ENCODE measurements at regions not wholly inside any gene's neighbourhood (a gene's known extent, or its start where the extent isn't known, plus 50 kb on each side); places are given as distances from the start of the nearest gene placed in this dataset.

GRCh38 chr10:10897400-10897799, 120.3 kb upstream of the CELF2 start:
- ATAC-seq, result no peak
- TF ChIP-seq ZFP30 (CRISPR knock-in tag; IDR thresholded peaks at IDR 0.05), result no peak
- no peak for TF ChIP-seq PATZ1 (CRISPR knock-in tag; IDR thresholded peaks at IDR 0.05; ENCODE audit: borderline replicate concordance)
- no peak for TF ChIP-seq ZNF565 (CRISPR knock-in tag; conservative IDR thresholded peaks at IDR 0.05; ENCODE audit: low read depth)
- no peak for TF ChIP-seq BACH2 (CRISPR knock-in tag; IDR thresholded peaks at IDR 0.05; ENCODE audit: borderline replicate concordance)
- no peak for TF ChIP-seq ZNF70 (CRISPR knock-in tag; IDR thresholded peaks at IDR 0.05)
- TF ChIP-seq SNAI2 (CRISPR knock-in tag; IDR thresholded peaks at IDR 0.05), result no peak

- no peak for ATAC-seq
- TF ChIP-seq TCF4 (CRISPR knock-in tag; IDR thresholded peaks at IDR 0.05; ENCODE audit: borderline replicate concordance) (no peak), BACH2 (CRISPR knock-in tag; IDR thresholded peaks at IDR 0.05; ENCODE audit: borderline replicate concordance) (no peak), POU6F1 (CRISPR knock-in tag; IDR thresholded peaks at IDR 0.05; ENCODE audit: borderline replicate concordance, low read depth) (no peak), PPARA (CRISPR knock-in tag; IDR thresholded peaks at IDR 0.05; ENCODE audit: borderline replicate concordance) (no peak), ESRRG (CRISPR knock-in tag; IDR thresholded peaks at IDR 0.05) (no peak), ZNF8 (CRISPR knock-in tag; IDR thresholded peaks at IDR 0.05) (no peak), ZFP3 (CRISPR knock-in tag; IDR thresholded peaks at IDR 0.05) (no peak), TOX (CRISPR knock-in tag; IDR thresholded peaks at IDR 0.05; ENCODE audit: borderline replicate concordance) (no peak), SNAI2 (CRISPR knock-in tag; IDR thresholded peaks at IDR 0.05) (no peak), ZFP30 (CRISPR knock-in tag; IDR thresholded peaks at IDR 0.05) (no peak), ISL1 (CRISPR knock-in tag; IDR thresholded peaks at IDR 0.05) (no peak), ZNF70 (CRISPR knock-in tag; IDR thresholded peaks at IDR 0.05) (no peak), CREB5 (CRISPR knock-in tag; IDR thresholded peaks at IDR 0.05; ENCODE audit: low read depth) (no peak), GLIS3 (CRISPR knock-in tag; IDR thresholded peaks at IDR 0.05) (no peak)
These were observed 115.8 kb upstream of the CELF2 start for GRCh38 chr10:10901906-10902305.

- TF ChIP-seq PPARA (CRISPR knock-in tag; IDR thresholded peaks at IDR 0.05; ENCODE audit: borderline replicate concordance) (no peak), ZNF565 (CRISPR knock-in tag; conservative IDR thresholded peaks at IDR 0.05; ENCODE audit: low read depth) (no peak), POU6F1 (CRISPR knock-in tag; IDR thresholded peaks at IDR 0.05; ENCODE audit: borderline replicate concordance, low read depth) (no peak), BACH2 (CRISPR knock-in tag; IDR thresholded peaks at IDR 0.05; ENCODE audit: borderline replicate concordance) (no peak), ARNTL (CRISPR knock-in tag; IDR thresholded peaks at IDR 0.05; ENCODE audit: borderline replicate concordance, low read depth) (no peak), ZFP3 (CRISPR knock-in tag; IDR thresholded peaks at IDR 0.05) (no peak)
- ATAC-seq, result no peak
These were observed 114.7 kb upstream of the CELF2 start for GRCh38 chr10:10902951-10903350.

GRCh38 chr10:10903620-10904019, 114.1 kb upstream of the CELF2 start:
- TF ChIP-seq ESRRG (CRISPR knock-in tag; IDR thresholded peaks at IDR 0.05) (no peak), TCF4 (CRISPR knock-in tag; IDR thresholded peaks at IDR 0.05; ENCODE audit: borderline replicate concordance) (no peak), TOX (CRISPR knock-in tag; IDR thresholded peaks at IDR 0.05; ENCODE audit: borderline replicate concordance) (no peak), CSRNP3 (CRISPR knock-in tag; IDR thresholded peaks at IDR 0.05) (no peak), BACH2 (CRISPR knock-in tag; IDR thresholded peaks at IDR 0.05; ENCODE audit: borderline replicate concordance) (no peak), OSR1 (CRISPR knock-in tag; IDR thresholded peaks at IDR 0.05) (no peak), SNAI2 (CRISPR knock-in tag; IDR thresholded peaks at IDR 0.05) (no peak), CREB5 (CRISPR knock-in tag; IDR thresholded peaks at IDR 0.05; ENCODE audit: low read depth) (no peak), ZFP30 (CRISPR knock-in tag; IDR thresholded peaks at IDR 0.05) (no peak), ZFP3 (CRISPR knock-in tag; IDR thresholded peaks at IDR 0.05) (no peak), ARNTL (CRISPR knock-in tag; IDR thresholded peaks at IDR 0.05; ENCODE audit: borderline replicate concordance, low read depth) (no peak), PATZ1 (CRISPR knock-in tag; IDR thresholded peaks at IDR 0.05; ENCODE audit: borderline replicate concordance) (no peak), ZNF565 (CRISPR knock-in tag; conservative IDR thresholded peaks at IDR 0.05; ENCODE audit: low read depth) (no peak), ZNF8 (CRISPR knock-in tag; IDR thresholded peaks at IDR 0.05) (no peak), PPARA (CRISPR knock-in tag; IDR thresholded peaks at IDR 0.05; ENCODE audit: borderline replicate concordance) (no peak), CSDC2 (CRISPR knock-in tag; IDR thresholded peaks at IDR 0.05) (no peak)
- ATAC-seq, result no peak
